Stimulated activated CD8-positive, alpha-beta memory T cell treated with anti-CD3 and anti-CD28 coated beads, Interleukin-15, amount 100 ng/mL, for 48 hours (primary cell): ENCODE measurements at regions not wholly inside any gene's neighbourhood (a gene's known extent, or its start where the extent isn't known, plus 50 kb on each side); places are given as distances from the start of the nearest gene placed in this dataset.
"Not testable (repeated sequence)": the region's sequence is repeated elsewhere in the genome, so short reads cannot be mapped to it uniquely, and the experiment has no call there.

Source experiments
- DNase-seq, 2 donors: peaks; one replicate each; pipeline ENCODE4 v3.0.0-alpha.2; 2020; ENCODE audit warnings: low read depth in 2 of 2

- no peak for DNase-seq
These were observed 64.7 kb downstream of the KLF15 start for GRCh38 chr3:126292318-126293070.

- no peak for DNase-seq
These were observed 65.7 kb downstream of the KLF15 start for GRCh38 chr3:126291537-126291936.

- DNase-seq: no peak
These were observed 66.1 kb downstream of the KLF15 start for GRCh38 chr3:126291061-126291460.

- DNase-seq: no peak
These were observed 66.9 kb downstream of the KLF15 start for GRCh38 chr3:126290325-126290724.

GRCh38 chr3:126289096-126289495, 68.1 kb downstream of the KLF15 start:
- DNase-seq: no peak

- DNase-seq: no peak
These were observed 68.9 kb downstream of the KLF15 start for GRCh38 chr3:126288314-126288713.

GRCh38 chr3:126287536-126288241, 69.5 kb downstream of the KLF15 start:
- DNase-seq: no peak

- no peak for DNase-seq
These were observed 70.1 kb downstream of the KLF15 start for GRCh38 chr3:126287171-126287535.

- DNase-seq: no peak
These were observed 71.8 kb downstream of the KLF15 start for GRCh38 chr3:126285369-126285768.

- no peak for DNase-seq
These were observed 72.8 kb downstream of the KLF15 start for GRCh38 chr3:126284258-126284904.

GRCh38 chr3:126283651-126284050, 73.6 kb downstream of the KLF15 start:
- DNase-seq: not testable (repeated sequence)

GRCh38 chr3:126279853-126280252, 77.4 kb downstream of the KLF15 start:
- DNase-seq: no peak

- no peak for DNase-seq
These were observed 79.4 kb downstream of the KLF15 start for GRCh38 chr3:126277629-126278378.

GRCh38 chr3:126275620-126275904, 81.6 kb downstream of the KLF15 start:
- DNase-seq: no peak

GRCh38 chr3:126274735-126275619, 82.2 kb downstream of the KLF15 start:
- DNase-seq: no peak

GRCh38 chr3:126270145-126270811, 86.9 kb downstream of the KLF15 start:
- no peak for DNase-seq

- DNase-seq: no peak
These were observed 87.9 kb downstream of the KLF15 start for GRCh38 chr3:126269354-126269753.

GRCh38 chr3:126268866-126269265, 88.3 kb downstream of the KLF15 start:
- DNase-seq: no peak

GRCh38 chr3:126267976-126268615, 87.7 kb upstream of the ALDH1L1 start:
- no peak for DNase-seq
